ENCODE measurements at regions not wholly inside any gene's neighbourhood (a gene's known extent, or its start where the extent isn't known, plus 50 kb on each side); places are given as distances from the start of the nearest gene placed in this dataset.

DNA sequence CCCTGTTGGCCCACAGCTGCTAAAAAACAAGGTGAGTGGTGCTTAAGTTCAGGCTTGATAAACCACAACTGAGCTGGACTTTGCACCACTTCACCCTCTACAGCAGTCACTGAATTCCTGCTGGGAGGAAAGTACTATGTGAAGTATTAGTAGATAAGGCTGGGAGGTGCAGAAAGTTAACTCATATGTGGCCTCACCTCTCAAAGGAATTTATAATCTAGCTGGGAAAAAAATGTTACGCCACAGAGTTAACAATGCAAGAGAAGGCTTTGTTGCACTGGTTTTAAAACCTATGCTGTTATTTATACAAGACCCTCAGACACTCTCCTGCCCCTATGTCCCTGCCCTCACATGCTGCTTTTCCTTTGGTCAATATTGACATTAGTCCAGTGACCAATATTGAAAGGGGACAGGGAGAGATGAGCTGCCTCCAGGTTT lies 60.9 kb downstream of the LIG4 start:
- POLR2A ChIA-PET (ENCODE audit: unreplicated experiment): no interaction called here
- DNase-seq (peak; percentile 25), ATAC-seq (peak; percentile 24; the same call in 1 of the 2 replicates)
- H3K9me3 ChIP-seq (ENCODE audit: low read length): peaks cover 10% of the 10 kb centered on the region; the same call in 1 of the 2 replicates
- CTCF ChIA-PET: no interaction called here
- no peaks in the 10 kb centered on the region for H3K36me3 ChIP-seq (ENCODE audit: low read depth, low read length)
- H3K79me2 ChIP-seq (ENCODE audit: low read length): no peaks in the 10 kb centered on the region
- H3K4me1 ChIP-seq (ENCODE audit: insufficient read depth, low read length): no peaks in the 10 kb centered on the region; the same call in 1 of the 2 replicates
- H2AFZ ChIP-seq (ENCODE audit: low read length): no peak overlapping the region
- BruUV-seq (replicated peaks): no TSS peak
- no peak overlapping the region for H3K9ac ChIP-seq (ENCODE audit: low read length)
- H3K27ac ChIP-seq (ENCODE audit: low read length): no peak overlapping the region
- no peaks in the 10 kb centered on the region for H3K27me3 ChIP-seq (ENCODE audit: low read length)
- no peak for TF ChIP-seq EZH2 (IDR thresholded peaks at IDR 0.05; ENCODE audit: low read length, unreplicated experiment)
- TF ChIP-seq, protein P1, sequence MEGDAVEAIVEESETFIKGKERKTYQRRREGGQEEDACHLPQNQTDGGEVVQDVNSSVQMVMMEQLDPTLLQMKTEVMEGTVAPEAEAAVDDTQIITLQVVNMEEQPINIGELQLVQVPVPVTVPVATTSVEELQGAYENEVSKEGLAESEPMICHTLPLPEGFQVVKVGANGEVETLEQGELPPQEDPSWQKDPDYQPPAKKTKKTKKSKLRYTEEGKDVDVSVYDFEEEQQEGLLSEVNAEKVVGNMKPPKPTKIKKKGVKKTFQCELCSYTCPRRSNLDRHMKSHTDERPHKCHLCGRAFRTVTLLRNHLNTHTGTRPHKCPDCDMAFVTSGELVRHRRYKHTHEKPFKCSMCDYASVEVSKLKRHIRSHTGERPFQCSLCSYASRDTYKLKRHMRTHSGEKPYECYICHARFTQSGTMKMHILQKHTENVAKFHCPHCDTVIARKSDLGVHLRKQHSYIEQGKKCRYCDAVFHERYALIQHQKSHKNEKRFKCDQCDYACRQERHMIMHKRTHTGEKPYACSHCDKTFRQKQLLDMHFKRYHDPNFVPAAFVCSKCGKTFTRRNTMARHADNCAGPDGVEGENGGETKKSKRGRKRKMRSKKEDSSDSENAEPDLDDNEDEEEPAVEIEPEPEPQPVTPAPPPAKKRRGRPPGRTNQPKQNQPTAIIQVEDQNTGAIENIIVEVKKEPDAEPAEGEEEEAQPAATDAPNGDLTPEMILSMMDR (conservative IDR thresholded peaks at IDR 0.05; ENCODE audit: low read depth, low read length): no peak
- TF ChIP-seq EZH2phosphoT487 (IDR thresholded peaks at IDR 0.05; ENCODE audit: borderline replicate concordance, low read length): no peak
- intact Hi-C loops (cut with micrococcal nuclease): loop anchor here (2.0 to 10.0 kb wide), 2 partner anchors 500 to 944 kb away; no protein-coding TSS in a partner anchor
- 0 out of 2 replicates have a peak overlapping the region, but pooled peaks have one; percentile 8 for H3K4me2 ChIP-seq (ENCODE audit: low read length)
- H3F3A ChIP-seq (ENCODE audit: low read length, unreplicated experiment): no peaks in the 10 kb centered on the region
- H3K9me2 ChIP-seq (replicated peaks; ENCODE audit: low read length): no peaks in the 10 kb centered on the region
- H3K4me3 ChIP-seq (ENCODE audit: low read length): no peak overlapping the region
- H4K20me1 ChIP-seq (ENCODE audit: low read length): no peaks in the 10 kb centered on the region

DNA sequence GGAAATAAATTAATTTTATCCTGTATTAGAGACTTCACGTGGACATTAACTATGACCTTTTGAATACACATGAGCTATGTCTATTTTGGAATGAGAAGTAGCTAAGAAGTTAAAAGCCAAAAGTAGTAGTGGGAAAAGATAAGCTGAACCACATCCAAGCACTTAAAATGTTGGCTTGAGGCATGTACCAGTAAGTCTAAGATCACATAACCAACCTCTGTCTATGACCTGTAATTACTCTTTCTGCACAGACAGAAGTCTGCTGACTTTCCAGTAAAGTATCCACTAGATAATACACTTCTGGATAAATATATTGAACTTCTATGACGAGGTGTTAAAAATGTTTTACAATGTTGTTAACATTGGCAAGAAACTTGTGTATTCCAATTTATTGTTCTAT lies 68.7 kb downstream of the LIG4 start:
- H3K9me2 ChIP-seq (replicated peaks; ENCODE audit: low read length): no peaks in the 10 kb centered on the region
- no peak overlapping the region for H3K4me2 ChIP-seq (ENCODE audit: low read length)
- no peaks in the 10 kb centered on the region for H3K4me1 ChIP-seq (ENCODE audit: insufficient read depth, low read length)
- H2AFZ ChIP-seq (ENCODE audit: low read length): no peak overlapping the region
- TF ChIP-seq EZH2phosphoT487 (IDR thresholded peaks at IDR 0.05; ENCODE audit: borderline replicate concordance, low read length): no peak
- TF ChIP-seq, protein P1 (conservative IDR thresholded peaks at IDR 0.05; ENCODE audit: low read depth, low read length): no peak
- no peak for TF ChIP-seq EZH2 (IDR thresholded peaks at IDR 0.05; ENCODE audit: low read length, unreplicated experiment)
- H4K20me1 ChIP-seq (ENCODE audit: low read length): no peaks in the 10 kb centered on the region
- H3K27ac ChIP-seq (ENCODE audit: low read length): no peak overlapping the region
- no peaks in the 10 kb centered on the region for H3K9me3 ChIP-seq (ENCODE audit: low read length)
- BruUV-seq (replicated peaks): no TSS peak
- no peaks in the 10 kb centered on the region for H3K79me2 ChIP-seq (ENCODE audit: low read length)
- ATAC-seq (no peak), DNase-seq (no peak)
- 0 out of 2 replicates have a peak, but pooled peaks cover 3% of the 10 kb centered on the region for H3K27me3 ChIP-seq (ENCODE audit: low read length)
- H3K9ac ChIP-seq (ENCODE audit: low read length): no peak overlapping the region
- intact Hi-C loops (cut with micrococcal nuclease): no loop called here
- no peaks in the 10 kb centered on the region for H3K36me3 ChIP-seq (ENCODE audit: low read depth, low read length)
- no peak overlapping the region for H3K4me3 ChIP-seq (ENCODE audit: low read length)
- ChIA-PET CTCF (no interaction called here), POLR2A (ENCODE audit: unreplicated experiment) (interaction anchor here (0.6 kb wide), 1 partner anchor 128 kb away, joined by 3 read pairs; no protein-coding TSS in a partner anchor)
- no peaks in the 10 kb centered on the region for H3F3A ChIP-seq (ENCODE audit: low read length, unreplicated experiment)

GRCh38 chr13:108142702-108143436 lies 72.5 kb downstream of the LIG4 start:
- TF ChIP-seq, protein P1 (conservative IDR thresholded peaks at IDR 0.05; ENCODE audit: low read depth, low read length): no peak
- no peak for TF ChIP-seq EZH2phosphoT487 (IDR thresholded peaks at IDR 0.05; ENCODE audit: borderline replicate concordance, low read length)
- no peak for TF ChIP-seq EZH2 (IDR thresholded peaks at IDR 0.05; ENCODE audit: low read length, unreplicated experiment)
- CTCF ChIA-PET: no interaction called here
- no TSS peak for BruUV-seq (replicated peaks)

More at GRCh38 chr13:108142702-108143436, 72.5 kb downstream of the LIG4 start:
- Histone ChIP-seq H3K4me1 (ENCODE audit: insufficient read depth, low read length) (no peaks in the 10 kb centered on the region), H3F3A (ENCODE audit: low read length, unreplicated experiment) (no peaks in the 10 kb centered on the region), H3K9me3 (ENCODE audit: low read length) (no peaks in the 10 kb centered on the region), H3K27me3 (ENCODE audit: low read length) (0 out of 2 replicates have a peak, but pooled peaks cover 7% of the 10 kb centered on the region), H4K20me1 (ENCODE audit: low read length) (no peaks in the 10 kb centered on the region), H3K4me2 (ENCODE audit: low read length) (no peak overlapping the region), H3K4me3 (ENCODE audit: low read length) (no peak overlapping the region), H3K27ac (ENCODE audit: low read length) (no peak overlapping the region), H2AFZ (ENCODE audit: low read length) (no peak overlapping the region), H3K79me2 (ENCODE audit: low read length) (no peaks in the 10 kb centered on the region), H3K9me2 (replicated peaks; ENCODE audit: low read length) (no peaks in the 10 kb centered on the region), H3K36me3 (ENCODE audit: low read depth, low read length) (no peaks in the 10 kb centered on the region), H3K9ac (ENCODE audit: low read length) (no peak overlapping the region)
- POLR2A ChIA-PET (ENCODE audit: unreplicated experiment): no interaction called here
- intact Hi-C loops (cut with micrococcal nuclease): no loop called here
- ATAC-seq: no peak
- DNase-seq: no peak

Measured in PC-3 (cell line).